ENCODE measurements at regions not wholly inside any gene's neighbourhood (a gene's known extent, or its start where the extent isn't known, plus 50 kb on each side); places are given as distances from the start of the nearest gene placed in this dataset.

DNA sequence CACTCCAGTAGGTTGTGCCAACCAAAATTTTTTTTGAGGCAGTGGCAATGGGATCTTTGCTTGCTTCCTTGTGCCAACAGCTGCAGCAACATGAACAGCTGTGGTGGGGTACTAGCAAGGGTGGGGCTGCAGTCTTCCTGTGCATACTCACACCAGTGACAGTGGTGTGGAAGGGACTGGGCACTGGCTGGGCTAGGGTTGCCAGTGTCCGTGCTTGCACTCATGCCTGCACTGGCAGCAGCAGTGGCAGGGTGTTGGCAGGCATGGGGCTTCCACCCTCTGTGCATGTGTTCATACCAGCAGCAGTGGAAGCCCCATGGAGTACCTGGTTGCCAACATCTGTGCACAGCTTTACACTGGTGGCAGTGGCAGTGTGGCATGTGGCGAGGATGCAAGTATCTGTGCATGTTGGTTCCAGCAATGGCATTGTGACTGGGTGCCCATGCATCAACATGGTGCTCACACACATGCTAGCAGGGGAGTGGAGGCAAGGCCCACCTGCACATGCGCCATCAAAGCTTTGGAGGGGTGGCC is 1312.6 kb downstream of the PCDH18 start:
- no peak for DNase-seq (ENCODE audit: extremely low read depth, low read depth, low spot score)

DNA sequence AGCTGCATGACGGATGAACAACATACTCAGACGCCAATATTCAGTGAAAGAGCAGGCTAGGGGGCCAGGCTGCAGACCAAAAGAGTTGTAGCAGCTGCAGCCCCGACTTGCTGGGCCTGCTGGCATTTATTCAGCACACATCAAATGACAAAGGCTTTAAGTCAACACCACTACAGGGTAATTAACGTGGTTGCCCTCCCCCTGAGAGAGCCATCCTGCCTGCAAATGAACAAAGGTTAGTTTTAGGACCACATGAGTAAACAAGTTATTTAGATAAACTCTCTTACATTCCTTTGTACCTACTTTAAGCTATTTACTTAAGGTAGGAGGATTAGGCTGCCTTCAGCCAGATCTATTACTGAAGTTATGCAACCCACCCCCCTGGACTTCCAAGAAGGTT is 1329.1 kb downstream of the PCDH18 start:
- DNase-seq (ENCODE audit: extremely low read depth, low read depth, low spot score) = no peak

DNA sequence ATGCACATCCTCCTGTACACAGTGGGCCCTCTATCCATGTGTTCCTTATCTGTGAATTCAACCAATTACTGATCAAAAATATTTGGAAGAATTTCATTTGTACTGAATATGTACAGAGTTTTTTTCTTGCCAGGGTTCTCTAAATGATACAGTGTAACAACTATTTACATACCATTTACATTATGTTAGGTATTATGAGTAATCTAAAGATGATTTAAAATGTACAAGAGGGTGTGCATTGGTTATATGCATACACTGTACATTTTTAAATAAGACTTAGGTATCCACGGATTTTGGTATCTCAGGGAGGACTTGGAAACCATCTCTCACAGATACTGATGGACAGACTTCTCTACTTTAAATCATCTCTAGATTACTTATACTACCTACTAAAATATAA is 1333.9 kb downstream of the PCDH18 start:
- no peak for DNase-seq (ENCODE audit: extremely low read depth, low read depth, low spot score)

DNA sequence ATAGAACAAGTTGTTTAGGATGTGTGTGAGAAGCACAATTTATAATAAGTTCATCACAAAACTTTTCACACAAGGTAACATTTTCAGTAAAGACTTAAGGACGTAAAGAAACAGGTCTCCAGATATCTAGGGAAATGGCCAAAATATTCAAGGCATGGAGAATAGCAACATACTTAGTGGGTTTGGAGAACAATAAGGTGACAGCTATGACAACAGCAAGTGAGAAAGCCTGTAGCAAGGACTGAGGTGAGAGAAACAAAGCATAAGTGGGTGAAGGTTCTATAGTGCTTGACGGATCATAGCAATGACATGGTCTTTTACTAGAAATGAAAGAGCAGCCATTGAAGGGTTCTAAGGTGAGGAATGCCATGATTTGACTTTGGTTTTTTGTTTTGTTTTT is 1337.3 kb downstream of the PCDH18 start:
- DNase-seq (ENCODE audit: extremely low read depth, low read depth, low spot score) = no peak

DNA sequence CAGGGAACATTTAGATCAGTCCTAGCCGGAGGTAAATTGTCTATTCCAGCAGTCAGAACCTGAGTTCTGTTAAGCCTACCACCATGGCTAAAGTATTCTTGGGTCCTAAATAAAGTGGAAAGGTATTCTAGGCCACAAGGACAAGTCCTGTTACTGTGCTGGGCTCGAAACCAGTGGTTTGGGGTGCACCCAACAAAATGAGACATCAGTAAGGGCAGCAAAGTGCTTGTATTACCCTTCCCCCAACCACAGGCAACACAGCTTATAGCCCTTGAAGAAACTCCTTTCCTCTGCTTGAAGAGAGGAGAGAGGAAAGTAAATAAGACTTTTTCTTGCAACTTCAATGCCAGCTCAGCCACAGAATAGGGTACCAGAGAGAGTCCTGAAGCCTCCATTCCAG is 1345.6 kb downstream of the PCDH18 start:
- no peak for DNase-seq (ENCODE audit: extremely low read depth, low read depth, low spot score)

DNA sequence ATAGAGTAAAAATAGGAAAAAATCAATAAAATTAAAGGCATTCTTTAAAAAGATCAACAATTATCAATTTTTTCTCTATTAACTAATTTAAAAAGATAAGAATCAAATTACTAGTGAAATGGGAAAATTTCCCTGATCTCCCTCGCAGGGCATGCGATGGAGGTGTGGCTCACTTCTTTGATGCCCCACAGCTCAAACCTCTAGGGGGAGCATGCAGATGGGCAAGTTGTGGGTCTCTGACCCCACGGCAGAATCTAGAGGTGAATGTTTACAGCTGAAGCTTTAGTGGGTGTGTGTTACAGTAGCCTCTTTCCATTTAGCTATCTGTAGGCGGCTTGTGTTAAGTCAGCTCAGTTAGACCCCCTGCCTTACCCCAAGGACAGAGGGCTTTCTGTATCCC is 1348.8 kb downstream of the PCDH18 start:
- no peak for DNase-seq (ENCODE audit: extremely low read depth, low read depth, low spot score)

DNA sequence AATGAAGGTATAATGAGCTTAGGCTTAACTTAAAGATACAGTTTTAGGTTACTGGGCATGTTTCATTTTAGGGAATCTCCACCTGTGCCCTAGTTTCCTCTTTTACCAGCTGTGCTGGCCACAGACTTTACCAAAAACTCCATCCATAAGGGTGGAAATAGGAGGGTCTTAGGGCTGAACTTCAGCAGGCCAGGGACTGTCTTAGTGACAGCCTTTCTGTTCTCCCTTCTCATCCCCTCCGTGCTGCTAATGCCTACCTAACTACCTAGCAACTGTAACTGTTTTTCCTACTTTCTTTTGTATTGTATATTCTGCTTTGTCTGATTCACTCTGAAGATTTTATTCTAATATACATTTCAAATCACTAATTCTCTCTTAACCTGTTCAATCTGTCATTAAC is 1375.3 kb downstream of the PCDH18 start:
- DNase-seq (ENCODE audit: extremely low read depth, low read depth, low spot score) = no peak

DNA sequence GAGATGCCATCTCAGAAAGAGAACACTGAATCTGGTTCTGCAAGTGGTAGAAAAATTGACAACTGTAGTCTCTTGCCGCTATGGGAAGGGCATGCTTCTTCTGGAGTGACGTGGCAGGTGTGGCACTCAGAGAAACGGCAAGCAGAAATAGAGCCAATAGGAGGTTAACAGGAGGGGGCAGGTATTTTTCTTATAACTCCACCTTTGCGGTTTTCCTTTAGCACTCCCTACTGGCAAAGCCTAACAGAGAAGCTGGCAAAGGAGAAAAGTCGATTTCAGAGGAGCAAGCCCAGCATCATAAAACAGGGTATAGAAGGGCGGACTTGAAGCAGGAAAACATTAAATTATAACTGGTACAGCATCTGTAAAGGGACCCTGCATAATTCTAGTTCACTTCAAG is 1382.2 kb downstream of the PCDH18 start:
- DNase-seq (ENCODE audit: extremely low read depth, low read depth, low spot score) = no peak

DNA sequence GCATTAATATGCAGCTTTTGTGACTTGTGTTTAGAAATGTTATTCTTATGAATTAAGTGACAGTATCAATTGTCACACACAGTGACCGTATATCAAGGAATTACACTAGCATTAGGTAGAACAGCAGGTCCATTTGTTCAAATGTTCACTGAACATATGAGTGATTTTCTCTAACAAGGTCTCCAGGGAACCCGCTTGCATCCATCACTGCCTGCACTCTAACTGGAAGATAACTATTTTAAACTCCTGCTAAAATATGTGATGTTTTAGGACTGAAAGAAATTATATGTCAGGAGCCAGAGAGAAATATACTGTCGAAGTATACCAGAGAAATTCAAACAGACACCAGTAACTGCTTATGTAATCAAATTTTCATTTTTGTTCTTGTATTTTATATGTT is 1395.7 kb downstream of the PCDH18 start:
- DNase-seq (ENCODE audit: extremely low read depth, low read depth, low spot score) = no peak

DNA sequence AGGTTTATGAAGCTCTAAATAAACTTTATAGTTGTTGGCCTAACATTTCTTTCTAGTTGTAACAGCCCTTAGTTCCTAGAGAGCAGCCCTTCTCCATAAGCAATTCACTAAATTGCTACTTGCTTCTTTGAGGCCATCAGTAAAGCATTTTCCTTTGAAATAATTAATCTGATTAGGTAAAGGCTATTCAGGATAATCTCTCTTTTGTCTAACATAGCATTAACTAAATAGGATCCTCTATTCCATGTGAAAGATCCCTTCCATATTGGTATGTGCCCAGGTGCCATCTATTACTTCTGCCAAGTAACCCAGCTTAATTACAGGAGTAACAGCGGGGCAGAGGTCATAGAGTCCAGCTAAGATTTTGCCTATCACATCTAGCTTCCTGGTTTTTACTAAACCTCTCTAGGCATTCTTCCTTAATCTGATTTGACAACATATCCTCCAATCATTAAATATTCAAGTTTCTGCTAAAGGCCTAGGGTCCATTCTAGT is 1408.0 kb downstream of the PCDH18 start:
- no peak for DNase-seq (ENCODE audit: extremely low read depth, low read depth, low spot score)

DNA sequence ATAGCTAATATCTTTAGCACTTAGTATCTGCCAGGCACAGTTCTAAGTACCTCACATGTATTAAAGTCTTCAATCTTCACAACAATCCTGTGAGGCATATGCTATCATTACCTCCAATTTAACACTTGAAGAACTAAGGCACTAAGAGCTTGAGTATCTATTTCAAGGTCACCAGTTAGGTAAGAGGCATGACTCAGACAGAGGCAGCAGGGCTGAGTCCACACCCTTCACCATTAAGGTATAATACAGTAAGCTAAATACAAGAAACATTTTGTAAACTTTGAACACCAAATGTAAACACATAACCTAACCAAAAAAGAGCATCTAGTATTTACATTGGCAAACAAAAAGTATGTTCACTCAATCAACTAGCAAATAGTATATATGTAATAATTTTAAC is 1410.9 kb downstream of the PCDH18 start:
- no peak for DNase-seq (ENCODE audit: extremely low read depth, low read depth, low spot score)

DNA sequence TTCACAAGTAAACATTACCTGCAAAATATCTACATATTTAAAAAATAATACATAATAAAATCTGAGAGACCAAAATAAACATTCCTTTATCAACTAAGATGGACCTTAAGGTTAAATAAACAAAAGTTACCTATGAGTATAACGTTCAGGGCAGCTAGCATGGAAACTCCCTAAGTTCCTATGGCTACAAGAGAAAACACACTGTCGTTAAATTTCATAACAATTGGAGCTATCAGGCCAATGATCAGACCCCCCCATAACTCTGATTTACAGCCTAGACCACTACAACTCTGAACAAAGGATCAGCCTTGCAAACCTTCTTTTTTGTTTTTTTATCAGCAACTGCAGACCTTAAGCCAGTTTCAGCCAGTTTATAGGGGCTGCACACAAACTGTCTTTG is 1418.4 kb downstream of the PCDH18 start:
- DNase-seq (ENCODE audit: extremely low read depth, low read depth, low spot score) = no peak

DNA sequence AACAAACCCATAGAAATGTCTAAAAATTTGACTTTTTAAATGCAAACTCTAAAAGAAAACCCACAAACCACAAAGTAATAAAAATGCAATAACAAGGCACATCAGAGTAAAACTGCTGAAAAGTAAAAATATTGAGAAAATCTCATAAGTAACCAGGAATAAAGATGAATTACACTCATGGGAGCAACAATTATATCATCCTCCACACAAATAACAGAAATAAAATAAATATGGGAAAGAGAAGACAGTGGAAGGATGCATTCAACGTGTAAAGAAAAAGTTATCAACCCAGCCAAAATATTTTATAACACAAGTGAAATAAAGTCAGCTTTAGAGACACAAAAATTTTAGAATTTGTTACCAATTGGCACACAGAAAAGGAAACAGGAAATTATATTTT is 1420.2 kb downstream of the PCDH18 start:
- DNase-seq (ENCODE audit: extremely low read depth, low read depth, low spot score) = no peak

DNA sequence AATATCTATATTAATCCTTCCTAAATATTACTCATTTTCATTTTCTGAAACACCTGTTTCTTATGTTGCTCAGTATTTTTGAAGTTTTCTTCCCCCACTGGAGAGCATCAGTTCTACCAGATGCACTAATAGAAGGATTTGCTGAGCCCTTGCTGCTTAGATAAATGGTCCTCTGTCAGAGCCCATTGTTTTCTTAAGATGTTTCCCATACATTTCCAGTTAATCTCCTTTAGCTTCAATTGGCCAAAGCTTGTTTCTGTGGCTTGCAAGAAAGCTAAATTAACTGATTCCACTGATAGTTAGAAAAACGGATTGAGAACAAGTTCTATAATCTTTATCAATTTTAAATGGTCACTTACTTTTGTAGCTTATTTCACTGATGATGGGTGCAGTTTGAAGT is 1425.5 kb downstream of the PCDH18 start:
- DNase-seq (ENCODE audit: extremely low read depth, low read depth, low spot score) = no peak

DNA sequence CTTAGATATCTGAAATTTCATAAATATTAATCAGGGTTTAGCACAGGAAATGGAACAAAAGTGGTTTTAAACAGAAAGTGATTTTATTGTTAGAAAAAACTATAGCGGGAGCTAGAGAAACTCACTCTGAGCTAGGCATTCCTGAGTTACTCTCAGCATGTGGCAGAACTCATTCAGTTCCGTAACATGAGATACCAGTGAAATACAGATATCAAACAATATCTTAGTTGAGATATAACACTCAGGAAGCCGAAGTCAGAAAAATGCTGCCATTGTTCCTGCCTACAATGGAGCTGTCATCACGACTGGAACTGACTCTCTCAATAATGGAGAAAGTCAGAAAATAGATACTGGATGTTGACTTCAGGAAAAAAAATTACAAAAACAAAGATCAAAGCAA is 1428.7 kb downstream of the PCDH18 start:
- DNase-seq (ENCODE audit: extremely low read depth, low read depth, low spot score) = no peak

DNA sequence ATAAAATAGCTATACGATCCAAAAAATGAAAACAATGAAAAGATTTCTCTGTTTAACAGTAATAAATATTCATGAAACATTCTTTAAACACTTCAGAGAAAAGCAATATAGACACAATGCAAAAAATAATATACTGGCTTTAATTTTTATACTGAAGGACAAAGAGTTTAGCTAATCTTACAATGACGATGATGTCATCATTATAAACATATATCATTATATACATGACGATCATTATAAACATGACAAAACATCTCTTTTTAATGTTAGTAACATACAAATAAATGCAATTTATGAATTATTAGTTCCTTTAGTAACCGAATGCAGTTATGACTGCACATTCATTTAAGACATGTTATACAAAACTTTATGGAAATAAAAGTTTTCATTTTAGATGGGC is 1434.6 kb downstream of the PCDH18 start:
- no peak for DNase-seq (ENCODE audit: extremely low read depth, low read depth, low spot score)

DNA sequence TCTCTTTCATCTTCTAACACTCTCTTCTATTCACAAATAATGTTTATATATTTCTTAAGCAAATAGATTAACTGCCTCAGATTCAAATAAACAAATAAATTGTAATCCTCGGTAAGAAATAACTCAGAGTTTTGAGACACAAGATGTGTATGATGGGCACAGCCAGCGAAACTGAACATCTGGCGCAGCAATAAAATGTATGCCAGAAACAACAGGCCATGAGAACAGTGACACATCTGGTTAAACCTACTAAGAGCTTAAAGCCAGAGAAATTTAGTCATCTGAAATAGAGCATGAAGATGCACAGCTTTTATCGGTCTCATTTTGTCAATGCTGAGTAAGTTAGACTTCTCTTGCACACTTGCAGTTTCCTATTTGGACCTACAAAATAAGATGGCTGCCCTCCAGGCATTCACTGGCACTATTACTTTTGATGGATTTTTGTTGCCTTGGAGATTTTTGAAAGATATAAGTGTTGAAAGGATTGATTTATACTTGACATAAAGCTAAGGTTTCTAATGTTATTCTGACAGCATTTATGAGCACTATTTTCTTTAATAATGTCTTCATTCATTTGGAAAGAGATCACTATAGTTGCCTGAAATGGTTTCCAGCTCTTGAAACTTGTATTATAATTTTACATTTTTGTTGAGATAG is 1444.0 kb downstream of the PCDH18 start:
- DNase-seq (ENCODE audit: extremely low read depth, low read depth, low spot score) = no peak

DNA sequence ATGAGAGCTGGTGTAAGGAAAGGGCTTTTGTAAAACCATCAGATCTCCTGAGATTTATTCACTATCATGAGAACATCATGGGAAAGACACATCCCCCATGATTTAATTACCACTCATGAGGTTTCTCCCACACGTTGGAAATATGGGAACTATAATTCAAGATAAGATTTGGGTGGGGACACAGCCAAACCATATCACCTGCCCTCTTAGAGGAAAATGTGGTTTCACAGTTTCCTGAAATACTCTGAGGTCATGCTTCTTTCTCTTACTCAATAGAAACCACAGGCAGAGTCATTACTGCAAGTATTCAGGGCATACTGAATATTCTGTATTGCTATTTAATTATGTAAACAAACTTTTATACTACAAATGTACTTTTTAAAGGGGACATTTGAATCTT is 1453.3 kb downstream of the PCDH18 start:
- DNase-seq (ENCODE audit: extremely low read depth, low read depth, low spot score) = no peak

DNA sequence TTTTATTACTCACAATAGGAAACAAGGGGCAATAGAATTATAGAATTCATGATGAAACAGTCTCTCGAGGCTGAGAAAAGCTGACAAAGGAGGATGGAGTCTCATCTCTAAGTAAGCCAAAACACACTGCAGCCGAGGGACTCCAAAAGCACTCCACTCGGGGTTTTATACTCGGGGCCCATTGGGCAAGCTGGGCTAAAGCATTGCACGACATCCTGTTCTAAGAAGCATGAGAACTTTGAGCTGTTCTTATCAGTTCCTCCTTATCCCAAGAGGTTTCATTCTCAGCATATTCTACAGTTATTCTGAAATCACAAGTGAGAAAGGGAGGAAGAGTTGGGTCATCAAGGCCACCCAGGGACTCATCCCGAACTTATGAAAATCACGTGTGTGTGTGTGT is 1475.5 kb downstream of the PCDH18 start:
- no peak for DNase-seq (ENCODE audit: extremely low read depth, low read depth, low spot score)

DNA sequence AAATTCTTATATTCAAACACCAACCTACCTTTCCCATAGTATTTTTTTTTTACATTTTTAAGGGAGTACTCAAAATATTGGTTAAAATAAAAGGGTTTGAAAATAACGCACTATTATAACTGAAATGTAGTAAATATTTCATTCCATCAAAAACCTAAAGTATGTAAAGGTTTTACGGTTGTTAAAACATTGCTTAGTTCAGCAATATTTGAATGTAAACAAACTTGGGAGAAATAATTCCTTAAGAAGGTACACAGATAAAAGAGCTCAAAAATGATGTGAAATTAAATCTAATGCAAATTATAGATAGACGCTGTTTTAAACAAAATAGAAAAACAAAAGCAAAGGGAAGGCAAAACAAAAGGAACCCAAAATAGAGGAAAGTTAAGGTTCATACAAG is 1476.9 kb downstream of the PCDH18 start:
- DNase-seq (ENCODE audit: extremely low read depth, low read depth, low spot score) = no peak

DNA sequence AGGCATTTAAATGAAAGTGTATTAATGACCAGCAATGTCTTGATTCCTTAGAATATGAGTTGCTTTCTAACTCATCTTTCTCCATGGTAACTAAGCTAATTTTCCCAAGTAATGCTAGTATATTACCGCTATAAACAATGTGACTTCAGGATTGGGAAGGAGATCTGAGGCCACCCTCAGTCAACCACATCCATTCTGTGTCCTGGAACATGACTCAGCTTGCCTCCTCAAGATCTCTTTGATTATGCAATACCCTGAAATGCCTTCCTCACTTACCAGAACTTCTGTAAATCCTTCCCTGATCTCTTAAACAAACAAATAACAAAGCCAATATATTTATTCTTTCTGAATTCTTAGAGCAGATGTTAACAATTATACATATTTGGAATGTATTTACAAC is 1495.5 kb downstream of the PCDH18 start:
- no peak for DNase-seq (ENCODE audit: extremely low read depth, low read depth, low spot score)

DNA sequence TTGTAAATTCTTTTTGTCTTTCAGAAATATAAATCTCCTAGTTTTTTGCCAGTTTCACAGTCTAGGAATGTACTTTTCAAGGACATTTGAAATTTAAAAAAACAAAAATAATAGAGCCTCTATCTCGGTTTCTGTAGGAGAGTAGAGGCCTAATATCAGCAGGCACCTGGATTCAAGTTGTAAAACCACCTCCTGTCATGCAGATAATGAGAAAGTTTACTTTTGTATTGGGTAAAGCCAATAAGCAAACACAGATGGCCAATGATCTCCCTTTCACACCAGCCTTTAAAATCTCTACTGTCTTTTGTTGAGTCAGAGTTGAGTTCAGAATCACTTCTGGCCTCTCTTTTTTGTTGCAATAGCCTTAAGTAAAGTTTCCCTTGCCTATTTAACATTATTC is 1499.9 kb downstream of the PCDH18 start:
- no peak for DNase-seq (ENCODE audit: extremely low read depth, low read depth, low spot score)

DNA sequence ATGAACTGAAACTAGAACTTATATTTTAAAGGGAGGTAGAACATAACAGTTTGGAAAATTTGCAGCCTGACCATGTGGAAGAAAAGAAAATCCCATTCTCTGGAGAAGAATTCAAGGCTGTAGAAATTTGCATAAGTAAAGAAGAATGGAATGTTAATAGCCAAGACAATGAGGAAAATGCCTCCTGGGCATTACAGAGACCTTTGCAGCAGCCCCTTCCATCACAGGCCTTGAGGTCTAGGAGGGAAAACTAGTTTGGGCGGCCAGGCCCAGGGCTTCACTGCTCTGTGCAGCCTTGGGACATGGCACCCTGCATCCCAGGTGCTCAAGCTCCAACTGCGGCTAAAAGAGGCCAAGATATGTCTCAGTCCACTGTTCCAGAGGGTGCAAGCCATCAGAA is 1506.8 kb downstream of the PCDH18 start:
- no peak for DNase-seq (ENCODE audit: extremely low read depth, low read depth, low spot score)

All from glomerular endothelial cell (primary cell).